LNCAP (cell line): ENCODE measurements at regions not wholly inside any gene's neighbourhood (a gene's known extent, or its start where the extent isn't known, plus 50 kb on each side); places are given as distances from the start of the nearest gene placed in this dataset.

Experiments
- TF ChIP-seq, protein P1 (sequence below): fragments of 450-650 bp; IDR thresholded peaks from 2 replicates; pipeline ENCODE4 v1.5.1; 2017; ENCODE audit warnings: mild to moderate bottlenecking

DNA sequence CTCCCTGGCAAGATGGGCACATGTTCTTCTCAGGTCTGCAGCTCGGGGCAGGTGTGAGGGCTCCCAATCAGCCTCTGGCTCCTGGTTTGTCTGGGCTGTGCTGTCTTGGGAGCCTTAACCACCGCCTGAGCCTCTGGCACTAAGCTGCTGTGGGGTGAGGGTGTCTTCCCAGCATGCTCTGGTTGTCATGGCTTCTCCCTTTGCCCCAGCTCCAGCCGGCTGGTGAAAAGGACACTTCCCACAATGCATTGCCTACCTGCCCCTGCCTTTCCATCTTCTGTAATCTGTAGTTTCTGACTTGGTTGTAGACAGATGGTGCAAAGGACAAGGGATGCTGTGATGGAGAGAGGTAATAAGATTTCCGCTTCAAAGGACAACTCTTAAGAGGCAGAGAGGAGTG is 295.3 kb downstream of the TLE3 start:
- TF ChIP-seq, protein P1, sequence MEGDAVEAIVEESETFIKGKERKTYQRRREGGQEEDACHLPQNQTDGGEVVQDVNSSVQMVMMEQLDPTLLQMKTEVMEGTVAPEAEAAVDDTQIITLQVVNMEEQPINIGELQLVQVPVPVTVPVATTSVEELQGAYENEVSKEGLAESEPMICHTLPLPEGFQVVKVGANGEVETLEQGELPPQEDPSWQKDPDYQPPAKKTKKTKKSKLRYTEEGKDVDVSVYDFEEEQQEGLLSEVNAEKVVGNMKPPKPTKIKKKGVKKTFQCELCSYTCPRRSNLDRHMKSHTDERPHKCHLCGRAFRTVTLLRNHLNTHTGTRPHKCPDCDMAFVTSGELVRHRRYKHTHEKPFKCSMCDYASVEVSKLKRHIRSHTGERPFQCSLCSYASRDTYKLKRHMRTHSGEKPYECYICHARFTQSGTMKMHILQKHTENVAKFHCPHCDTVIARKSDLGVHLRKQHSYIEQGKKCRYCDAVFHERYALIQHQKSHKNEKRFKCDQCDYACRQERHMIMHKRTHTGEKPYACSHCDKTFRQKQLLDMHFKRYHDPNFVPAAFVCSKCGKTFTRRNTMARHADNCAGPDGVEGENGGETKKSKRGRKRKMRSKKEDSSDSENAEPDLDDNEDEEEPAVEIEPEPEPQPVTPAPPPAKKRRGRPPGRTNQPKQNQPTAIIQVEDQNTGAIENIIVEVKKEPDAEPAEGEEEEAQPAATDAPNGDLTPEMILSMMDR: no peak

DNA sequence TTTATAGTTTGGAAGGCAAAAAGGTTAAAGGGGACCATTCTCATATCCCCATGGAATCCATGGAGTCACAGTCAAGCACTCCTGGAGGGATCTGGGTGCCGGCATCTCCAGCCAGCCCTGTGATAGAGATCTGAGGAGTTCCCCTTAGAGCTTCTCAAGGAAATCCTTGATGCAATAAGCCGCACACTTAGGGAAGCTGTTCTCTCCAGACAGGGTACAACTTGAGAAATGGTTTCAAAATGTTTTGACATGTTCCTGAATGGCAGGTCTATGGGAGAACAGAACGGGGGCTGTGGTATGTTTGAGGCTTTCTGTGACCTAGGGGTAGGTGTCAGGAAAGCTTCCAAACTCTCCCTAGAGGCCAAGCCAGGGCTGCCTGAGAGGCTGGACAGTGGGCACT is 292.9 kb downstream of the TLE3 start:
- TF ChIP-seq, protein P1: no peak

DNA sequence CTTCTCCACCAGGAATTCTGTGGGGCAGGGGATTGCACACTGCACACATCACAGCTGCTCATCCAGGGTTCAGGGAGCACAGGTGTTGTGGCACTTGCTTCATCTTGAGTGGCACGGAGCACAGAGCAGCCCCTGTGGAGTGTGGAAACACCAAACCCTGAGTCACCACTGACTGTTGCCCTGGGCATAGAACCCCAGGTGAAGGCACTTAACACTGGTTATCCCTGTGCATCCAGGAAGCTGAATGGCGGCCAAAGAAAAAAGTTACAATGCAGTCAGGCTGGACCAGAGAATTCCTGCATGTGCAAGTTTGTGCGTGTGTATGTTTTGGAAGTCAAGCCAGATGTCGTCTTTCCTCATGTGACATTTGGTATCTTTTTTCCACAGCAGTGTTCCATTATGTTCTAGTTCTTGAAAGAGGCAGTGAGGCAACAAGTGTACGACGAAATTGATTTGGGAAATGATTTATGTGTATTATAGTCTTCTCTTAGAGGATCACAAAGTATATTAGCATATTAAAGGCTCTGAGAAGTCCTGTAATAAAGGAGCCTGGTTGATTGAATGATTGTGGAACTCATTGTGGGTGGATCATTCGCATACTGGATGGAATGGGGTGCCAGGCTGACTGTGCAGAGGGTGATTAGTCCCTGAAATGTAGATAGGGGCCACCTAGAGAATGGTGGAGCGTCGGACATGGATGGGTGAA is 292.3 kb downstream of the TLE3 start:
- TF ChIP-seq, protein P1: no peak

DNA sequence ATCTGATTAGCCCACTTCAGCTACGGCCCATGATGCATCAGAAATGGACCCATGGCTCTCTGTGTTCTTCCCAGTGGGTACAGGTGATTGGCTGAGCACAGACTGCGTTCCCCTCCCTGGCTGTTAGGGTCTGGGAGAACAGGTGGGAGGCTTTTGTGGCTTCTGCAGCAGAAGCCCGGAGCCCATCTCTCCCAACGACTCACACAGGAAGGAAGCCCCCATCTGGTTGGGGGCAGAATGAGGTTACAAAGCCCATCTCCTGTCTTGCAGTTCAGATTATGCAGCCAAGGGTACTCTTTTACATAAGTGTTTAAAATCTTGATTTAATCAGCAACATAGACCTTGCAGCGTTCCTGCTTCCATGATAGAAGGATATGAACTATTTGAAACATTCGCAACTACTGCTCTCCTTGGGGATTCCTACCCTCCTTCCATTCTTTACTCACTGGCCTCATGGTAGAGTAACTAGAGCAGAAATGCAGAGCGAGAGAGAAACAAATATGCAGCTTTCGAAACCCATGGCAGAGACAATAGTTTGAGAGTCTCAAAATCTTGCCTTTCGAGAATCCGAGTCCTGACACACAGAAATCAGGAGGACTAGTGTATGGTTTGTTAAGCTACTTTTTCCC is 291.3 kb downstream of the TLE3 start:
- TF ChIP-seq, protein P1: no peak

DNA sequence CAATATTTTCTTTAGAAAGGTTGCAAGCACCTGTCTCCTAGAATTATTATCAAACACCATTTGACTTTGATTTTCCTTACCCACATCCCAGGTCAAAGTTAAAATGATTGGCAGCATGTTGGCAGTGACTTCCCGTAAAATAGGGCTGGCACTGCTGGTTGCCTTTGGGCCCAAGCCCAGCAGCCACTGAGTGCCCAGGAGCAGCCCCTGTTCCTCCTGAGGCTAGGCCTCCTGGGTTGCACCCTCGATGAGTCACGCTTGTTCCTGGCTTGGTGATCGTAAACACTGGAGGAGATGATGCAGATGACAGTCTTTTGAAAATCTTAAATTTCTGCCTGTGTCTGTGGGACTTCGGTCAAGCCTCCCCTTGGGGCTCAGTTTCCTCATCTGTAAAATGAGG is 290.0 kb downstream of the TLE3 start:
- TF ChIP-seq, protein P1: no peak

DNA sequence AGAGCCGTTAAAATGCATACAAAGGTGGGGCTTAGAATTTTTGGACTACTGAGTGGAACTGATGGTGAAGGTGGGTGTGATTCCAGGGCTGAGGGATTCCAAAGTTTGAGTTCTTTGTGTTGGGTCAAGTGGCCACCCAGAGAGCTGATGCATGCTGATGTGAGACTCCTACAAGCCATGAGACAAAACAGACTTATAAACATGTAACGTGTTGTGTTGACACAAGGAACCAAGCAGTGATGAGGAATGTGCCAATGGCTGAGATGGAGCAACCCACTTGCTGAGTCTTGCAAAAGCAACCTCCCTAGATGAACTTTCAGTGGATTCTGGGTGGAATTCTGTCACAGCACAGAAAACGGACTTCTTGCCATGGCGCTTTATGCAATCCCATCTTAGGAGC is 289.0 kb downstream of the TLE3 start:
- TF ChIP-seq, protein P1: no peak

DNA sequence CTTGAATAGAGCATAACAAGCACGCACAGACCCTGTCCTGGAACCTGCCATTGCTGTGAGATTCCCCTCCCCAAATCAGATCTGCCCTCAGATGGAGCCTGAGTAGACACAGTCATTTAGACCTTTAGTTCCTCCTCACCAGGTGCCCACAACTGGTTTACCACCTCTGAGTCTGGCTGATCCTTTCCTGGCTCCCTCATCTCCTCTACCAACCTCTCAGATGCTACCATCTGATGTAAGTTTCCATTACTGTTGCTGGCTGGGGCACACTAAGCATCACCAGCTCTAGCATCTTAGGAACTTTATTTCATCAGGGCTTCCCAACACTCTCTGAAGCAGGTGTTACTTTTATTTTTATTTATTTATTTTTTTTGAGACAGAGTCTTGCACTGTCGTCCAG is 288.3 kb downstream of the TLE3 start:
- TF ChIP-seq, protein P1: no peak
